Fibroblast of gingiva (primary cell): ENCODE measurements at regions not wholly inside any gene's neighbourhood (a gene's known extent, or its start where the extent isn't known, plus 50 kb on each side); places are given as distances from the start of the nearest gene placed in this dataset.

Experiments
- DNase-seq: peaks from one replicate; pipeline ENCODE4 v3.0.0-alpha.2; 2011; ENCODE audit warnings: low read depth

- DNase-seq: no peak
These were observed 145.3 kb upstream of the VCX3B start for GRCh38 chrX:8319359-8319758.

GRCh38 chrX:8323356-8323755, 141.3 kb upstream of the VCX3B start:
- DNase-seq: no peak

GRCh38 chrX:8341814-8342590, 122.6 kb upstream of the VCX3B start:
- DNase-seq: no peak

GRCh38 chrX:8345473-8345872, 119.2 kb upstream of the VCX3B start:
- DNase-seq: no peak

GRCh38 chrX:8346060-8346459, 118.6 kb upstream of the VCX3B start:
- DNase-seq: no peak

- no peak for DNase-seq
These were observed 117.7 kb upstream of the VCX3B start for GRCh38 chrX:8346892-8347291.

GRCh38 chrX:8349816-8350544, 114.7 kb upstream of the VCX3B start:
- no peak for DNase-seq

GRCh38 chrX:8358302-8358701, 106.3 kb upstream of the VCX3B start:
- no peak for DNase-seq

GRCh38 chrX:8364369-8365141, 100.1 kb upstream of the VCX3B start:
- no peak for DNase-seq

- no peak for DNase-seq
These were observed 98.1 kb upstream of the VCX3B start for GRCh38 chrX:8366481-8366880.

- DNase-seq: no peak
These were observed 90.4 kb upstream of the VCX3B start for GRCh38 chrX:8374041-8374825.

- DNase-seq: no peak
These were observed 87.6 kb upstream of the VCX3B start for GRCh38 chrX:8377041-8377440.

GRCh38 chrX:8390771-8391170, 73.9 kb upstream of the VCX3B start:
- DNase-seq: no peak

- DNase-seq: no peak
These were observed 60.6 kb upstream of the VCX3B start for GRCh38 chrX:8403988-8404387.

GRCh38 chrX:8404471-8404870, 60.2 kb upstream of the VCX3B start:
- DNase-seq: no peak

GRCh38 chrX:8404926-8405325, 59.7 kb upstream of the VCX3B start:
- no peak for DNase-seq

GRCh38 chrX:8405631-8406030, 59.0 kb upstream of the VCX3B start:
- no peak for DNase-seq

- DNase-seq: no peak
These were observed 51.4 kb upstream of the VCX3B start for GRCh38 chrX:8413279-8413678.
